Neuron (in vitro differentiated cells): ENCODE measurements at regions not wholly inside any gene's neighbourhood (a gene's known extent, or its start where the extent isn't known, plus 50 kb on each side); places are given as distances from the start of the nearest gene placed in this dataset.

Experiments used
- H2AFZ ChIP-seq: one replicate; pipeline ENCODE4 v1.6.1; 2013; ENCODE audit warnings: low read depth, mild to moderate bottlenecking, inconsistent platforms, low read length, moderate library complexity
- H3K27me3 ChIP-seq: one replicate; pipeline ENCODE4 v1.6.1; 2013; ENCODE audit warnings: low read length; ENCODE audit not compliant: insufficient read depth
- H3K36me3 ChIP-seq: one replicate; pipeline ENCODE4 v1.6.1; 2013; ENCODE audit warnings: low read length; ENCODE audit not compliant: insufficient read depth
- H3K4me1 ChIP-seq: one replicate; pipeline ENCODE4 v1.6.1; 2013; ENCODE audit warnings: low read length; ENCODE audit not compliant: insufficient read depth
- H3K4me3 ChIP-seq: 2 replicates; pipeline ENCODE4 v1.5.1; 2013; ENCODE audit warnings: mild to moderate bottlenecking, low read length, moderate library complexity
- H3K9me3 ChIP-seq: one replicate; pipeline ENCODE4 v1.6.1; 2013; ENCODE audit warnings: low read length

GRCh38 chr20:11810311-11811083, 107.2 kb upstream of the BTBD3 start:
- Histone ChIP-seq H2AFZ (no peak overlapping the region), H3K36me3 (no peaks in the 10 kb centered on the region), H3K4me1 (no peaks in the 10 kb centered on the region), H3K27me3 (no peaks in the 10 kb centered on the region), H3K4me3 (no peak overlapping the region), H3K9me3 (no peaks in the 10 kb centered on the region)

DNA sequence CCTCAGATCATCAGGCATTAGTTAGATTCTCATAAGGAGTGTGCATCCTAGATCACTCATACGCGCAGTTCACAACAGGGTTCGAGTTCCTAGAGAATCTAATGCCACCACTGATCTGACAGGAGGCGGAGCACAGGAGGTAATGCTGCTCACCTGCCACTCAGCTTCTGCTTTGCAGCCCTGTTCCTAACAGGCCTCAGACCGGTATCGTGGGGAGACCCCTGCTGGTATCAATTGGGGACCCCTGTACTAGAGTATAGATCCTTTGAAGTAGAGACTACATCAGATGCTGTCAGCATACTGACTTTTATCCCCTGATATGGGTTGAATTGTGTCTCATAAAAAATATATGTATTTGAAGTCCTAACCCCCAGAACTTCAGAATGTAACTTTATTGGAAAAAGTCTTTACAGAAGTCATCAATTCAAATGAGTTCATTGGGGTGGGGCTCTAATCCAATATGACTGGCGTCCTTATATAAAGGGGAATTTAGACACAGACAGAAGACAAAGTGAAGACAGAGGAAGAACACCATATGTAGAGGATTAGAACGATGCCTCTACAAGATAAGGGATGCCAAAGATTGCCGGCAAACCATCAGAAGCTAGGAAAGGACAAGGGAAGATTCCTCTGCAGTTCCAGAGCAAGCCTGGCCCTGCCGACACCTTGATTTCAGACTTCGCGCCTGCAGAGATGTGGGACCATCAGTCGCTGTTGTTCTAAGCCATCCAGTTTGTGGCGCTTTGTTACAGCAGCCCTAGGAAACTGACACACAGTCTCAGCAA, 104.4 kb upstream of the BTBD3 start:
- H3K9me3 ChIP-seq, result no peaks in the 10 kb centered on the region
- no peak overlapping the region for H2AFZ ChIP-seq
- no peaks in the 10 kb centered on the region for H3K27me3 ChIP-seq
- no peak overlapping the region for H3K4me3 ChIP-seq
- H3K36me3 ChIP-seq, result no peaks in the 10 kb centered on the region
- H3K4me1 ChIP-seq, result no peaks in the 10 kb centered on the region

DNA sequence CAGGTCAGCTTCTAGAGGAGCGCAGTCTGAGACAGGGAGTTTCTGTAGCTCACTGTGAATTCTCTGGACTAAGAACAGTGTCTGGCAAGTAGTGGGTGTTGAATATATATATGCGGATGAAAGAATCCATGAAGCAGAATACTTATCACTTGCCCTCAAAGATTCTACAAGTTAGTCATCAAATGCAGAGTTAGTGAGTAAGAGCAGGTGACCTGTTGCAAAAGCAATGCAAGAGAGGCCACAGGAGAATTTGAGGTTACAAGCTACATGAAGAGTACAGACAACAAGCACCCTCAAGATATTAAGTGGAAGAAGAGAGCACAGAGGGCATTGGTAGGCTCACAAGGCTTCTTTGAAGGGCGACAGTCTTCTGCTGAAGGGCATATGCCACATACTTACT, 103.4 kb upstream of the BTBD3 start:
- no peaks in the 10 kb centered on the region for H3K9me3 ChIP-seq

GRCh38 chr20:11820838-11821237, 96.9 kb upstream of the BTBD3 start:
- Histone ChIP-seq H3K4me1 (no peaks in the 10 kb centered on the region), H3K27me3 (no peaks in the 10 kb centered on the region), H3K4me3 (no peak overlapping the region), H2AFZ (no peak overlapping the region), H3K36me3 (no peaks in the 10 kb centered on the region), H3K9me3 (no peaks in the 10 kb centered on the region)

More for the DNA sequence above, 103.4 kb upstream of the BTBD3 start:
- Histone ChIP-seq H3K36me3 (no peaks in the 10 kb centered on the region), H2AFZ (no peak overlapping the region), H3K27me3 (no peaks in the 10 kb centered on the region), H3K4me1 (no peaks in the 10 kb centered on the region), H3K4me3 (no peak overlapping the region)

- Histone ChIP-seq H3K9me3 (no peaks in the 10 kb centered on the region), H3K36me3 (no peaks in the 10 kb centered on the region), H3K27me3 (no peaks in the 10 kb centered on the region), H2AFZ (no peak overlapping the region), H3K4me1 (no peaks in the 10 kb centered on the region), H3K4me3 (no peak overlapping the region)
These were observed 95.2 kb upstream of the BTBD3 start for GRCh38 chr20:11822540-11822794.

- no peaks in the 10 kb centered on the region for H3K9me3 ChIP-seq
- no peak overlapping the region for H2AFZ ChIP-seq
- H3K4me3 ChIP-seq, result no peak overlapping the region
- H3K36me3 ChIP-seq, result no peaks in the 10 kb centered on the region
- no peaks in the 10 kb centered on the region for H3K27me3 ChIP-seq
- H3K4me1 ChIP-seq, result no peaks in the 10 kb centered on the region
These were observed 91.4 kb upstream of the BTBD3 start for GRCh38 chr20:11826334-11826733.

DNA sequence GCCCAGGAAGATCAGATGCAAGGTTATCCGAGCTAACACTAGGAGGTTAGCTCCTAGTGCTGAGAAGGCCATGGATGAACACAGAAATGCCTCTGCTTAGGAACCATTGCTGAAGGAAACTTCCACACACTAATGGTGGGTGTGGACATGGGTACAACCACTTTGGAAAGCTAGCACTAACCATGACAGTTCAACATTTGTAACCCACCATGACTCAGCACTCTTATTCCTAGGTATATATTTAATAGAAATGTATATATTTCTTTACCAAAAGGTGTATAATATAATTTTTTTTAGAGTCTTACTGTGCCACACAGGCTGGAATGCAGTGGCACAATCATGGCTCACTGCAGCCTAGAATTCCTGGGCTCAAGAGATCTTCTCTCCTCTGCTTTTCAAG, 85.3 kb upstream of the BTBD3 start:
- Histone ChIP-seq H3K27me3 (no peaks in the 10 kb centered on the region), H3K4me1 (no peaks in the 10 kb centered on the region), H3K9me3 (no peaks in the 10 kb centered on the region), H3K36me3 (no peaks in the 10 kb centered on the region), H3K4me3 (no peak overlapping the region), H2AFZ (no peak overlapping the region)

DNA sequence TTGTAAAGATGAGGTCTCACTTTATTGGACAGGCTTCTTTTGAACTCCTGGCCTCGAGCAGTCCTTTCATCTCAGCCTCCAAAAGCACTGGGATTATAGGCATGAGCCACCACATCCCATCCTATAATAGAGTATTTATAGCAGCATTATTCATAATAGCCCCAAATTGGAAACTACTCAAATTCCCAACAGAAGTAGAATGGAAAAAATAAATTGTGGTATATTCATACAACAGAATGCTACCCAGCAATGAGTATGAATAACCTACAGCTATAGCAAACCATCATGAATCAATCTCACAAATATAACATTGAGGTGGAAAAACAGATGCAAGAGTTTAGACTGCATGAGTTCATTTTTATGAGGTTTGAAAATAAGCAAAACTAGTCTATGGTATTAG, 84.8 kb upstream of the BTBD3 start:
- Histone ChIP-seq H3K9me3 (no peaks in the 10 kb centered on the region), H3K4me1 (no peaks in the 10 kb centered on the region), H3K4me3 (no peak overlapping the region), H3K27me3 (no peaks in the 10 kb centered on the region), H3K36me3 (no peaks in the 10 kb centered on the region), H2AFZ (no peak overlapping the region)

- H3K9me3 ChIP-seq, result no peaks in the 10 kb centered on the region
- H3K36me3 ChIP-seq, result no peaks in the 10 kb centered on the region
- no peak overlapping the region for H3K4me3 ChIP-seq
- H3K4me1 ChIP-seq, result no peaks in the 10 kb centered on the region
- no peak overlapping the region for H2AFZ ChIP-seq
- no peaks in the 10 kb centered on the region for H3K27me3 ChIP-seq
These were observed 83.9 kb upstream of the BTBD3 start for GRCh38 chr20:11833825-11834224.

DNA sequence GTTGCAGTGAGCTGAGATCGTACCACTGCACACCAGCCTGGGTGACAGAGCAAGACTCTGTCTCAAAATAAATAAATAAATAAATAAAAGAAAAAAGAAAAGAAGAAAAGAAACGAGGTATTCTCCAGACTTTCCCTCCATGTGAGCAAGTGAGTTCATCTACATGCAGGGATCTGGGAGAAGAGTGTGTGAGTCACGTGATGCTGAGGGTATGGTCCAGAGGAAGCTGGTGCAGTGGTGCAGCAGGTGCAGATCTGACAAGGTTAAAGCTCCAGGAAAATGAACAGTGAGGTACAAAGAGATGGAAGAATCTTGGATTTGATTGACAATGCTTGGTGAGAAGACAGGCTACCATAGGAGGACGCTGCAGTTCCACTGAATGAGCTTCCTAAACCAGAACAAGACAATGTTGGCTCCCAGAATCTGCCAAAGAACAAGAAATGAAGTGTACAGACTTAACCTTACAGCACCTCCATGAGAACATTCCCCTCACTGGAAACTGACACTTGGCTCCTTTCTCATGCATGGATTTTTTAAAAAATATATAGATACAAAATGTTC, 79.5 kb upstream of the BTBD3 start:
- H2AFZ ChIP-seq, result no peak overlapping the region
- no peaks in the 10 kb centered on the region for H3K36me3 ChIP-seq
- no peak overlapping the region for H3K4me3 ChIP-seq
- H3K4me1 ChIP-seq, result no peaks in the 10 kb centered on the region
- no peaks in the 10 kb centered on the region for H3K9me3 ChIP-seq
- no peaks in the 10 kb centered on the region for H3K27me3 ChIP-seq

DNA sequence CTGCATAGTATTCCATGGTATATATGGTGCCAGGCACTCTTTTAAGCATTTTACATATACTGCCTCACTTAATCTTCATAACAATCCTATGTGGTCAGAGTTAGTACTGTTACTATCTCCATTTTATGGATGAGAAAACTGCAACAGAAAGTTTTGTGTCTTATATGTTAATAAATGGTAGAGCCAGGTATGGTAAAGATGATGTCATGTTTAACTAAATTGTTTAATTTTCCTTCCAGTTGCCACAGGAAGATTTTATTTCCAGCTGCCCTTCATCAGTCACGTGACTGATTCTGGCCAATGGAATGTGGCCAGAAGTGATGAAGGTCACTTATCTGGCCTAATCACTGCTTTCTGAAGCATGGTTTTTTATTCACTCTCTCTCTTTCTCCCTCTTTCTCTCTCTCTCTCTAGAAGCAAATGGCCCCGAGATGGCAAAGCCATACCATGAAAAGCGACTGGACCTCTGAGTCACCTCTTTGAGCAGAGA, 75.7 kb upstream of the BTBD3 start:
- H2AFZ ChIP-seq, result no peak overlapping the region
- H3K27me3 ChIP-seq, result no peaks in the 10 kb centered on the region
- no peak overlapping the region for H3K4me3 ChIP-seq
- no peaks in the 10 kb centered on the region for H3K4me1 ChIP-seq
- no peaks in the 10 kb centered on the region for H3K36me3 ChIP-seq
- H3K9me3 ChIP-seq, result no peaks in the 10 kb centered on the region

GRCh38 chr20:11843289-11843688, 74.4 kb upstream of the BTBD3 start:
- Histone ChIP-seq H3K4me3 (no peak overlapping the region), H3K4me1 (no peaks in the 10 kb centered on the region), H3K9me3 (no peaks in the 10 kb centered on the region), H2AFZ (no peak overlapping the region), H3K27me3 (no peaks in the 10 kb centered on the region), H3K36me3 (no peaks in the 10 kb centered on the region)

DNA sequence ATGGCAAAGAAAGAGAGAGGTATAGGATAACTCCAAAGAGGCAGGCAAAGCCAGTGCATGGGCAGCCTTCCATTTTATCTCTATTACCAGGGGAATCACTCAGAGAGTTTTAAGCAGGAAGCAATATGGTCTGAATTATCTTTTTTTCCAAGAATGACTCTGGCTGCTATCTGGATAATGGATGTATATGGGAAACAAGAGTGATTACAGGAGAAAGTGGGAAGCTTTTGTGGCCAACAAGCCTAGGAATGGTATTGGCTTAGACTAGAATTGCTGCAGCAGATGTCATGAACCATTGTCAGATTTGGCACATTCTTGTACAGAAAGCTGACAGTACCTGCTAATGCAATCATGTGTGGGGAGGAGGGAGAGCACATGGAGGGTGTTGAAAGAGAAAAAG, 73.0 kb upstream of the BTBD3 start:
- Histone ChIP-seq H3K9me3 (no peaks in the 10 kb centered on the region), H3K36me3 (no peaks in the 10 kb centered on the region), H3K4me1 (no peaks in the 10 kb centered on the region), H2AFZ (no peak overlapping the region), H3K4me3 (no peak overlapping the region), H3K27me3 (no peaks in the 10 kb centered on the region)
